HG03521 (cell line): ENCODE measurements at regions not wholly inside any gene's neighbourhood (a gene's known extent, or its start where the extent isn't known, plus 50 kb on each side); places are given as distances from the start of the nearest gene placed in this dataset.

ENCODE experiments used
- ATAC-seq: cut with Tn5 transposase; IDR thresholded peaks from one replicate; pipeline ENCODE4 v1.9.1; 2021; ENCODE audit warnings: mild to moderate bottlenecking, moderate library complexity; ENCODE audit not compliant: unreplicated experiment

DNA sequence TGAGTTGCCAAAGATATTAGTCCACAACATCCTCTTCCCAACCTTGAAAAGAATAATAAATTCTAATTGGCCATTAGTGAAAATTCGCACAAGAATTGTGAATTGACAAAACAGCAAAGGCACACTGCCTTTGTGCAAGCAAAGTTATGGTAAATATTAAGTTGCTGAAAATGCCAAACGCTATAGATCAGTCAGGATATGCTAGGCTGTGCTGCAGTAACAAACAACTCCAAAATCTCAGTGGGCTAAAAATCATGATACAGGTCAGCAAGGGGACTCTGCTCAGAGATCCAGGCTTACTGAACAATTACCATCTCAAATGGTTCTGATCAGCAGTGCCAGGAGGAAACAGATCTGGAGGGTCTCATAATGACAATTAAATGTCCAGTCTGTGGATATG is 238.0 kb upstream of the IGF1R start:
- no peak for ATAC-seq

- ATAC-seq = no peak
Measured at GRCh38 chr15:98412852-98413251, 235.5 kb upstream of the IGF1R start.

DNA sequence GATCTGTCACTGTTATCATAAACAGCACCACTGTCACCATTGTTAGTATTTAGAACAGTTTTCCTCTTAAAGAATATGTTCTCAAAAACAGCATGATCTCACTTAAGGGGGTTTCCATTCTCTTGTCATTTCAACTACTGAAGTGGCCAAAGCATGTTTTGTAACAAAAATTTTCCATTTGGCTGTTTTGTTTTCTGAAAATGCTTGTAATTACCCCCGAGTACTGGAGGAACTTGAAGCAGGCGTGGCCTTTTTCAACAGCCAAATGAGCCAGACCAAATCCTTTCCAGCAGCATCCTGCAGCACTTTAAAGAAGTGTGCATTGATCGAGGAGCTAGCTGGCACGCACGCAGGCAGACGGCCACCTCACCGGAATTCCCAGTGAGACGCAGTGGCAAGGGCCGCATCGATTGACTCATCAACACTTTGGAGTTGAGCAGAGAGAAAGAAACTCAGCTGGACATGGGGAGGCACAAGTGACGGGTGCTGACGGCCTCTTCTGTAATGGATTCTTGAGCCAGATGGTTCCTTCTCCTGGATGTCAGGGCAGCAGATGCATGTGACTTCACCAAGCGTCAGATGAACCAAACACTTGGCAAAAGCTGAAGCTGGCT is 234.3 kb upstream of the IGF1R start:
- no peak for ATAC-seq

DNA sequence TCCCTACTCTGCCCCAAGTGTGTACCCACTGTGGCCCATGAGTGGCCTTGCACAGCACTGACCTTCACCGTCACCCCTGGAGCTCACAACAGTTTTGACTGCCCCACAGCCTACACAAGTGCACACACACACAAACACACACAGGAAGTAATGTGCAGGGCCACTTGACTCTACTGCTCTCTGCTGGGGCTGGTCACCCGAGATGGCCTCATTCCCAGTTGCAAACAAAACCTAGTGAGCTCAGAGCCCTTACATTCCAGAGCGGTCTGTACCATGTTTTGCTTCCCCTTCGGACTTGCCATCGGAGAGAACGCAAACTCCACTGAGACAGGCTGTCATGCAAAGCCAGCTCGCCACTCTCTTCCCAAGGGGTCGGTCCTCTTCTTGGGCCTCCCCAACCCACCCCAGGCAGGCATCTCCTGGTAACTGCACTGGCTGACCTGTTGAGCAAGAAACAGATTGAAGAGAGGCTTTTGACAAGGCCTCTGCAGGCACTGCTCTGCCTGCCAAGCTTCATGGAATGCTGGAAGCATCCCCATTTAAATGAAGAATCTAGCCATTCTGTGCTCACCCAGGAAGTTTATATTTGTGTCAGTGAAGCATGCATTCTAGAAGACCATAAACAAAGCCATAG is 232.0 kb upstream of the IGF1R start:
- ATAC-seq = no peak

DNA sequence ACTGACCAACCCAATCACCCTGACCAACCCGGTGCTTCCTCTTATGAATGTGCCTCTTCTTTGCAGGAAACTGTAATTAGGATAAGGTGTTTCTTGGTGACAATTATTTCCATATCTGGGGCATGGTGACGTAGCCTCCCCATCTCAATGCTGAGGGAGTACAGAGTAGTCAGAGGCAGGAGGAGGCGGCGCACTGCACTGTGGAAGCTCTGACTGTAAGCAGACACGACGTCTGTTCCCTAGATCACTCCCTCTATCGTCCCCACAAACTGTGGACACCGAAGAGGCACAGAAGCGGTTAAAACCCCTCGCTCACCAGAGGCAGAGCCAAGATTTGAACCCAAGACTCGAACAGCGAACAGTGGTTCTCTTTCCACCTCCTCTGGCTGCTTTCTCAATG is 231.0 kb upstream of the IGF1R start:
- ATAC-seq = no peak

DNA sequence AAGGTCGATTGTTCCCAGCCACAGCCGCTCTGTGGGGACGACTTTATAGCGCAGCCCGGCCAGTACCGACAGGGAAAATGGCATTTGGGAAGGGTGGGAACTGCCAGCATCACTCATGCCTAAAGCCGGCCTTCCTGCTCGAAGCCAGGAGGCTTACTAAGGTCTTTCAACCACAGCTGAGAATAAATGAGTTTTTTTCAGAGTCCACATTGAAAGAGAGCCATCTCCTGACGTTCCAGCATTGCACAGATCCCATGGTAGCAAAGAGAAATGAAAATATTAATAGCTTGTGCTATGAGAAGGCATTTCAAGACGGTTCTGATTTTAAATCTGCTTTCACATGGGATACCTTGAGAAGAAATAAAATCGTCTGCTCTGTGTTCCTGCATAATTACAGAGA is 230.2 kb upstream of the IGF1R start:
- no peak for ATAC-seq

DNA sequence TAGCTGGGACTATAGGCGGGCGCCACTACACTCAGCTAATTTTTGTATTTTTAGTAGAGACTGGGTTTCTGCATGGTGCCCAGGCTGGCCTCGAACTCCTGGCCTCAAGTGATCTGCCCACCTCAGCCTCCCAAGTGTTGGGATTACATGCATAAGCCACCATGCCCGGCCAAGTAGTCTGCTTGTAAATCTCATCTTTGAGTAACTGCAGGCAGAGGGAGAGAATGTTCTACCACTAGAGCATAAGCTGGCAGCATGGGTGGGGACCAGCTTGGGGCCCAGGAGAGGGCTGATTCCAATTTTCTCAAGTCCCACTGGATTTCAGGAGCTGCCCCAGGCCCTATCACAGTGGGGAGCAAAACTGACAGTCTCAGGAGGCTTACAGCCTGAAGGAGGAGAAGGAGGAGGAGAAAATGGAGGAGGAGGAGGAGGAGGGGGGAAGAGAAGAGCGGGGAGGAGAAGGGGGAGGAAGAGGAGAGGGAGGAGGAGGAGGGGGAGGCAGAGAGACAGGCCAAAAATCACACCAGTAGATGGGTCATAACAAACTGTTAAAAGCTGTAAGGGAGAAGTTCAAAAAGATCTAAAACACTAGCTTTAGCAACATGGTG is 229.1 kb upstream of the IGF1R start:
- no peak for ATAC-seq

DNA sequence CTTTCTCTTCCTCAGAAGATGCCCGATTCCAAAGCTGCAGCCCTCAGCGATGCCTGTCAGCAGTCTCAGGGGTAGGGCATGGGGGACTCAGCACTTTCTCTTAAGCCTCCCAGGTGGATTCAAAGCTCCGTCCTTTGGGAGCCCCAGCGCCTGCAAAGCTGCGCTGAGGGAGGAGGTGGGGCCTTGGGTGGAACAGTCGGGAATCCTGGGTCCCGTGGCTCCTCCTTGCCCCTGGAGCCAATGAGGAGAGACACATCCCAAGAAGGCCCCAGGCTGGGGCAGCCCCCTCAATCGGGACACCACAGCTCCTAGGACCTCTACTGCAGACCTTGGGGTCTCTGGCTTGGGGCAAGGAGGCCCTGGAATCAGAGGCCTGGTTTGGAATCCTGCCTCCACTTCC is 227.5 kb upstream of the IGF1R start:
- no peak for ATAC-seq

- ATAC-seq = peak; percentile 75
Measured at GRCh38 chr15:98421419-98422129, 226.8 kb upstream of the IGF1R start.

DNA sequence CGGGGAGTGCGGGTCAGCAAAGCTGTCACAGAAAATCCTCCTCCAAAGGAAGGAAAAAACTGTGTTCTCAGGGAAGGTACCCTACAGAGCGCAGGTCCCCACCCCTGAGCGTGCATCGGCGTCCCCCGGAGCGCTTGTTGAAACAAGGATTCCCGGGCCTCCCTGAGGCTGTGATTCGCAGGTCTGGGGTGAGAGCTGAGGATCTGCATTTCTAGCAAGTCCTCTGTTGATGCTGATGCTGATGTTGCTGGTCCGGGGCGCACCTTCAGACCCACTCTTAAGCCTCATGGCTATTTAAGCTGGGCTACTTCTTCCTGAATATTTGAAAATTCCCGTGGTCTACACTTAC is 226.2 kb upstream of the IGF1R start:
- ATAC-seq = no peak

DNA sequence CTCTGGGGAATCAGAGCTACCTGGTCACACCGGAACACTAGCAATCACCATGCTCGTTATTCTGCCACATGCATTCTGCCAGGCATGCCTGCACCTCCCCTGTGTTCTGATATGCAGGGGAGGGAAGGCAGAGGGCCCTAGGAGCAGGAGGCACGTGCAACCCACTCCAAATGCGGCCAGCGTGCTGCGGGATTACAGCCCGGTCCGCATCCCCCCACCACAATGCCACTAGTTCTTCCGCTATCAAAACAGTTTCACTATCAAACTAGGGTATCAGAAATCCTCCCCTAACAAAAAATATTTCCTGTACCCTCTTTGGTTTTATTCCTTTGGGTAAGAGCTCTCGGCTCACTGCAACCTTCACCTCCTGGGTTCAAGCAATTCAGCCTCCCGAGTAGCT is 223.2 kb upstream of the IGF1R start:
- ATAC-seq = no peak

DNA sequence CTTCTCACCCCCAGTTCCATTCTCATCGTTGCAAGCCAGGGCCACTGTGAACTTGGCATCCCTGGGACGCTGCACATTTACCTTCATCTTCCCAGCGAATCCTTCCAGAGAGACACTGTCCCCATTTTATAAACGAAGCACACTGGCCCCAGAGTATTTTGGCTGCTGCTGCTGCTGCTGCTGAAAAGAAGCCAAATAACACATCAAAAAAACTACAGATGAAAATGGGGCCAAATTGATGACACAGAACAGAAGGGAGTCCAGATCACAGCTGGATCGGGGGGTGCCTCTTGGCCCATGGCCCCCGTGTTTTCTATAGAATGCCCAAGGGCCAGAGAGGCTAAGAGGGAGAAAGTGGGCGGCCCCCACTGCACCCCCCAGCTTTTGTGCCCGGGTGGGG is 221.0 kb upstream of the IGF1R start:
- no peak for ATAC-seq

- ATAC-seq = peak; percentile 93
Measured at GRCh38 chr15:98428253-98428989, 219.9 kb upstream of the IGF1R start.

DNA sequence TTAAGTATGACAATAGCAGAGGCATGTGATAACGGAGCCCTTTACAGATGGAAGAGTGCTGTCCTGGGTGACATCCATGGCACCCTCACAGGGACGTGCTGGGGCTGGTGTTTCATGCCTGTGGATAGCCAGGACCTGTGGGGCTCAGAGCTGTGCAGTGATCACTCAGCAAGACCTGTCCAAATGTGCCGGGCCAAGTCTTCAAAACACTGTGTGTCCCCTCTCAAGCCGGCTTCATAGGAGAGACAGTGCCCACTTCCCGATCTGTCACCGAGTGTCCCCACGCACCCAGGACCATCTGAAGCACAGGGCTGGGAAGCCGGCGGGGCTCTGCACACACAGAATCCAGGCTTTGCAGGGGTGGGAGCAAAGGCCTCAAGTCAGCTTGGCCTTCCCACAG is 217.2 kb upstream of the IGF1R start:
- no peak for ATAC-seq

GRCh38 chr15:98433346-98433745 is 215.0 kb upstream of the IGF1R start:
- ATAC-seq = no peak

GRCh38 chr15:98433856-98434255 is 214.5 kb upstream of the IGF1R start:
- ATAC-seq = no peak

DNA sequence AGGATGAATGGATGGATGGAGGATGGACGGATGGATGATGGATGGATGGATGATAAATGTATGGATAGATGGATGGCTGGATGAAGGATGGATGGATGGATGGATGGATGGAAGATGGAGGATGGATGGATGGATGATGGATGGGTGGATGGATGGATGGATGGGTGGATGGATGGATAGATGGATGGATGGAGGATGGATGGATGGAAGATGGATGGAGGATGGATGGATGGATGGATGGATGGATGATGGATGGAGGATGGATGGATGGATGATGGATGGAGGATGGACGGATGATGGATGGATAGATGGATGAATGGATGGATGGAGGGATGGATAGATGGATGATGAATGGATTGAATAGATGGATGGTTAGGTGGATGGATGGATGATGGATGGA is 210.6 kb upstream of the IGF1R start:
- no peak for ATAC-seq

GRCh38 chr15:98438326-98438725 is 210.0 kb upstream of the IGF1R start:
- no peak for ATAC-seq

DNA sequence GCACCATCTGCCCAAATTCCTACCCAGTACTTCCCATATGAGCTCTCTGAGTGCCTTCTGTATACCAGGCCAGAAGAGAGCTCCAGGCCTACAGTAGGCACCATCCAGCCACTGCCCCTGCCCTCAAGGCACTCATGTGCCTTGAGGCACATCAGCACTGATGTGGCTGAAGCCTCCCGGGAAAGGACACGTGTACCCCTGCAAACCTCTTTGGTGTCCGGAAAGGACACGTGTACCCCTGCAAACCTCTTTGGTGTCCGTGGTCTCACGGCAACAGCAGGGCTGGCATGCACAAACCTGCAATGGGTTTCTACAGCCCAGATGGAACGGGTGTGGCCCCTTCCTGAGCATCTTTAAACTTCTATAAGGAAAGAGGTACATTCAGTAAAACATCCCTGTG is 209.4 kb upstream of the IGF1R start:
- ATAC-seq = no peak

DNA sequence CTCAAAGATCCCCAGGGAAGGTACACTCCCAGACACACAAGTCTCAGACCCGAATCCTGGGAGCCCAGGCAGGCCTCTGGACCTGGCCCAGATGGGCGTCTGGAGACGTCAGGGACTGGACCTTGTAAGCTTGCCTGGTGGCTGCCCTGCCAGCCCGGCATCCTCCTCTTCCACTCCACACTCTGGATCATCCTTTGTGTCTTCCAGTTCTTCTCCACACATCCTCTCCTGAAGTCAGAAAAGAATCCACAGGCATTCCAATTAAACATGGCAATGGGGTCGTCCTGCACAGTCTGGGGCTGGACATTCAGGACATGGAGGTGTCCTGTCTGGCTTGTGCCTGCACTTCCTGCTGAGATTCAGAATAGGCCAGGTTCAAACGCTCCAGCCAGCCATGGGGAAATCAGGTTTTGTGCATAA is 208.8 kb upstream of the IGF1R start:
- ATAC-seq = no peak

DNA sequence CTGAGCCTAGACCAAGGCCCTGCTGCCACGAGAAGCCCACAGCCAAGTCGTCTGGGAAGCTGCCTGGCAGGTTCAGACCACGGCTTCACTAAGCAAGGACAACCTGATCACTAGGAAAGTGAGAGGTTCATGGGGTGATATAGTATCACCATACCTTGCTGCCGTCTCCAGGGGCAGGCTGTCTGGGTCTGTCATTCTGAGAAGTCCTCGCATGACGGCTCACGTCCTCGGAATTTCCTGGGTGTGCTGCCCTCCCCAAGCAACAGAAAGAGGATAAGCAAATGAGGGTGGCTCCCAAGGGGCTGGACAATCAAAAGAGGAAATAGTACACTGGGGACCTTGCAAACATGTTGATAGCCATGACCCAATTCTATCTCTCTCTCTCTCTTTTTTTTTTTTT is 207.4 kb upstream of the IGF1R start:
- ATAC-seq = no peak
